ENCODE measurements at regions not wholly inside any gene's neighbourhood (a gene's known extent, or its start where the extent isn't known, plus 50 kb on each side); places are given as distances from the start of the nearest gene placed in this dataset.

DNA sequence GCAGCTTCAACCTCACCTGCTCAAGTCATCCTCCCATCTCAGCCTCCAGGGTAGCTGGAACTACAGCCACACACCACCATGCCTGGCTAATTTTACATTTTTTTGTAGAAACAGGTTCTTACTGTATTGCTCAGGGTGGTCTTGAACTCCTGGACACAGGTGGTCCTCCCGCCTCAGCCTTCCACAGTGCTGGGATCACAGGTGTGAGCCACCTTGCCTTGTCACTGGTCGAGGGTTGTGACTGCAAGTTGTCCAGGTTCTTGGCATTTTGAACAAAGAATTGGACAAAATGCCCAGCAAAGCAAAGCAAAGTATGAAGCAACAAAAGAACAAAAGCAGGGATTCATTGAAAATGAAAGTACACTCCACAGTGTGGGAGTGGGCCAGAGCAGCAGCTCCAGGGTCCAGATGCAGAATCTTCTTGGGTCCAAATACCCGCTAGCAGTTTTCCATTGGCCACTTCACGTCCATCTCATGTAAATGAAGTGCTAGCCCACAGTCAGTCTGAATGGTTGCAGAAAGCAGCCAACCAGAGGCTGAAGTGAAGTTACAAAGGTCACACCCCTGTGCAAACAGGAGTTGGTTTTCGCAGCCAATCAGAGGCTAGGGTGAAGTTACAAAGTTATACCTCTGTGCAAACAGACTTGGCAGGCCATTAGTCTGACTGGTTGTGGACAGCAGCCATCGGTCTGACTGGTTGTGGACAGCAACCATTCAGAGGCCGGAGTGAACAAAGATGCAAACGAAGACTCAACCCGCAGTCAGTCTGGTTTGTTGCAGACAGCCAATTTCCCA lies 109.5 kb upstream of the KIF26B start (continued):
- TF ChIP-seq ARID1B (IDR thresholded peaks at IDR 0.05) (no peak), RBBP5 (IDR thresholded peaks at IDR 0.05; ENCODE audit: borderline replicate concordance, insufficient read depth, low read length, poor library complexity, severe bottlenecking) (no peak), POLR3G (IDR thresholded peaks at IDR 0.05; ENCODE audit: extremely low read depth, insufficient read length, insufficient replicate concordance) (no peak), NFYB (IDR thresholded peaks at IDR 0.05; ENCODE audit: extremely low read depth, insufficient read length) (peak; percentile 42), ZNF695 (CRISPR knock-in tag; IDR thresholded peaks at IDR 0.05) (no peak), MEIS2 (IDR thresholded peaks at IDR 0.05; ENCODE audit: partially characterized antibody) (peak; percentile 50), C11orf30 (IDR thresholded peaks at IDR 0.05; ENCODE audit: low read depth) (no peak), ASH1L (IDR thresholded peaks at IDR 0.05; ENCODE audit: borderline replicate concordance, low read depth, partially characterized antibody) (no peak), TAF15 (IDR thresholded peaks at IDR 0.05; ENCODE audit: low read depth, low read length) (no peak), RAD21 (CRISPR knock-in tag; conservative IDR thresholded peaks at IDR 0.05 in 1 of 2, IDR thresholded peaks at IDR 0.05 in 1 of 2) (no peak), ZFP1 (CRISPR knock-in tag; IDR thresholded peaks at IDR 0.05) (no peak), ZNF644 (tag; IDR thresholded peaks at IDR 0.05; ENCODE audit: low read depth) (no peak), EHMT2 (IDR thresholded peaks at IDR 0.05) (no peak), HDAC8 (tag; IDR thresholded peaks at IDR 0.05) (no peak), SMARCC2 (IDR thresholded peaks at IDR 0.05; ENCODE audit: low read depth) (no peak), KAT7 (CRISPR knock-in tag; IDR thresholded peaks at IDR 0.05; ENCODE audit: borderline replicate concordance) (no peak)
- TF ChIP-seq, protein P1, sequence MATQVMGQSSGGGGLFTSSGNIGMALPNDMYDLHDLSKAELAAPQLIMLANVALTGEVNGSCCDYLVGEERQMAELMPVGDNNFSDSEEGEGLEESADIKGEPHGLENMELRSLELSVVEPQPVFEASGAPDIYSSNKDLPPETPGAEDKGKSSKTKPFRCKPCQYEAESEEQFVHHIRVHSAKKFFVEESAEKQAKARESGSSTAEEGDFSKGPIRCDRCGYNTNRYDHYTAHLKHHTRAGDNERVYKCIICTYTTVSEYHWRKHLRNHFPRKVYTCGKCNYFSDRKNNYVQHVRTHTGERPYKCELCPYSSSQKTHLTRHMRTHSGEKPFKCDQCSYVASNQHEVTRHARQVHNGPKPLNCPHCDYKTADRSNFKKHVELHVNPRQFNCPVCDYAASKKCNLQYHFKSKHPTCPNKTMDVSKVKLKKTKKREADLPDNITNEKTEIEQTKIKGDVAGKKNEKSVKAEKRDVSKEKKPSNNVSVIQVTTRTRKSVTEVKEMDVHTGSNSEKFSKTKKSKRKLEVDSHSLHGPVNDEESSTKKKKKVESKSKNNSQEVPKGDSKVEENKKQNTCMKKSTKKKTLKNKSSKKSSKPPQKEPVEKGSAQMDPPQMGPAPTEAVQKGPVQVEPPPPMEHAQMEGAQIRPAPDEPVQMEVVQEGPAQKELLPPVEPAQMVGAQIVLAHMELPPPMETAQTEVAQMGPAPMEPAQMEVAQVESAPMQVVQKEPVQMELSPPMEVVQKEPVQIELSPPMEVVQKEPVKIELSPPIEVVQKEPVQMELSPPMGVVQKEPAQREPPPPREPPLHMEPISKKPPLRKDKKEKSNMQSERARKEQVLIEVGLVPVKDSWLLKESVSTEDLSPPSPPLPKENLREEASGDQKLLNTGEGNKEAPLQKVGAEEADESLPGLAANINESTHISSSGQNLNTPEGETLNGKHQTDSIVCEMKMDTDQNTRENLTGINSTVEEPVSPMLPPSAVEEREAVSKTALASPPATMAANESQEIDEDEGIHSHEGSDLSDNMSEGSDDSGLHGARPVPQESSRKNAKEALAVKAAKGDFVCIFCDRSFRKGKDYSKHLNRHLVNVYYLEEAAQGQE (IDR thresholded peaks at IDR 0.05; ENCODE audit: borderline replicate concordance): peak; percentile 44
- TF ChIP-seq, protein P1 (CRISPR knock-in tag; IDR thresholded peaks at IDR 0.05; ENCODE audit: low read depth): no peak
- TF ChIP-seq, protein P2, sequence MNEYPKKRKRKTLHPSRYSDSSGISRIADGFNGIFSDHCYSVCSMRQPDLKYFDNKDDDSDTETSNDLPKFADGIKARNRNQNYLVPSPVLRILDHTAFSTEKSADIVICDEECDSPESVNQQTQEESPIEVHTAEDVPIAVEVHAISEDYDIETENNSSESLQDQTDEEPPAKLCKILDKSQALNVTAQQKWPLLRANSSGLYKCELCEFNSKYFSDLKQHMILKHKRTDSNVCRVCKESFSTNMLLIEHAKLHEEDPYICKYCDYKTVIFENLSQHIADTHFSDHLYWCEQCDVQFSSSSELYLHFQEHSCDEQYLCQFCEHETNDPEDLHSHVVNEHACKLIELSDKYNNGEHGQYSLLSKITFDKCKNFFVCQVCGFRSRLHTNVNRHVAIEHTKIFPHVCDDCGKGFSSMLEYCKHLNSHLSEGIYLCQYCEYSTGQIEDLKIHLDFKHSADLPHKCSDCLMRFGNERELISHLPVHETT (CRISPR knock-in tag; conservative IDR thresholded peaks at IDR 0.05 in 1 of 2, IDR thresholded peaks at IDR 0.05 in 1 of 2): no peak

Measured in K562 (cell line).